HG02870 (cell line): ENCODE measurements at regions not wholly inside any gene's neighbourhood (a gene's known extent, or its start where the extent isn't known, plus 50 kb on each side); places are given as distances from the start of the nearest gene placed in this dataset.

Experiments
- ATAC-seq: cut with Tn5 transposase; IDR thresholded peaks from one replicate; pipeline ENCODE4 v1.9.1; 2021; ENCODE audit warnings: mild to moderate bottlenecking, moderate library complexity; ENCODE audit not compliant: unreplicated experiment

GRCh38 chr10:9759596-9759995, 1258.1 kb upstream of the CELF2 start:
- ATAC-seq, result no peak

GRCh38 chr10:9762966-9763656, 1254.6 kb upstream of the CELF2 start:
- ATAC-seq, result no peak

GRCh38 chr10:9766762-9767161, 1250.9 kb upstream of the CELF2 start:
- no peak for ATAC-seq

- no peak for ATAC-seq
Measured at GRCh38 chr10:9781666-9782065, 1236.0 kb upstream of the CELF2 start.

- no peak for ATAC-seq
Measured at GRCh38 chr10:9786101-9786500, 1231.6 kb upstream of the CELF2 start.

- ATAC-seq, result no peak
Measured at GRCh38 chr10:9786576-9786975, 1231.1 kb upstream of the CELF2 start.

GRCh38 chr10:9789996-9790395, 1227.7 kb upstream of the CELF2 start:
- ATAC-seq, result no peak

- ATAC-seq, result no peak
Measured at GRCh38 chr10:9792181-9792580, 1225.5 kb upstream of the CELF2 start.

GRCh38 chr10:9796564-9796963, 1221.1 kb upstream of the CELF2 start:
- ATAC-seq, result no peak

- ATAC-seq, result no peak
Measured at GRCh38 chr10:9800011-9800410, 1217.7 kb upstream of the CELF2 start.

GRCh38 chr10:9800571-9800970, 1217.1 kb upstream of the CELF2 start:
- no peak for ATAC-seq

GRCh38 chr10:9807846-9808245, 1209.8 kb upstream of the CELF2 start:
- no peak for ATAC-seq

GRCh38 chr10:9811601-9812000, 1206.1 kb upstream of the CELF2 start:
- ATAC-seq, result no peak

GRCh38 chr10:9814285-9814864, 1203.3 kb upstream of the CELF2 start:
- no peak for ATAC-seq

GRCh38 chr10:9819756-9820494, 1197.7 kb upstream of the CELF2 start:
- no peak for ATAC-seq

- no peak for ATAC-seq
Measured at GRCh38 chr10:9823268-9823930, 1194.3 kb upstream of the CELF2 start.

- no peak for ATAC-seq
Measured at GRCh38 chr10:9824631-9825071, 1193.0 kb upstream of the CELF2 start.

GRCh38 chr10:9825491-9826018, 1192.1 kb upstream of the CELF2 start:
- no peak for ATAC-seq

- ATAC-seq, result no peak
Measured at GRCh38 chr10:9828110-9828509, 1189.6 kb upstream of the CELF2 start.

GRCh38 chr10:9833942-9834341, 1183.7 kb upstream of the CELF2 start:
- no peak for ATAC-seq

GRCh38 chr10:9834434-9834833, 1183.2 kb upstream of the CELF2 start:
- ATAC-seq, result no peak
